ENCODE measurements at regions not wholly inside any gene's neighbourhood (a gene's known extent, or its start where the extent isn't known, plus 50 kb on each side); places are given as distances from the start of the nearest gene placed in this dataset.

- TF ChIP-seq CTCF (IDR thresholded peaks at IDR 0.05), result no peak
- no peak for TF ChIP-seq POLR2A (IDR thresholded peaks at IDR 0.05)
Measured at GRCh38 chr9:91157883-91158282, 203.8 kb downstream of the AUH start.
